SK-N-SH (cell line): ENCODE measurements at regions not wholly inside any gene's neighbourhood (a gene's known extent, or its start where the extent isn't known, plus 50 kb on each side); places are given as distances from the start of the nearest gene placed in this dataset.

ENCODE experiments used
- CTCF ChIP-seq: fragments of 200-600 bp; sonication (generic); IDR thresholded peaks from 2 replicates; pipeline ENCODE4 v1.6.1; 2017; ENCODE audit warnings: antibody characterized with exemption, mild to moderate bottlenecking, moderate library complexity
- FOXJ3 ChIP-seq: sonication (generic); formaldehyde crosslinking; IDR thresholded peaks from 2 replicates; pipeline ENCODE4 v1.5.1; 2020; ENCODE audit warnings: mild to moderate bottlenecking, missing genetic modification reagents
- MEF2A ChIP-seq: IDR thresholded peaks from 2 replicates; pipeline ENCODE4 v1.4.0; 2012; ENCODE audit warnings: low read depth, borderline replicate concordance
- PBX3 ChIP-seq: IDR thresholded peaks from 2 replicates; pipeline ENCODE4; 2012
- REST ChIP-seq: IDR thresholded peaks from 2 replicates; pipeline ENCODE4 v1.6.1; 2012; ENCODE audit warnings: mild to moderate bottlenecking, low read depth, low read length, moderate library complexity
- TAF1 ChIP-seq: IDR thresholded peaks from 2 replicates; pipeline ENCODE4 v1.6.1; 2012; ENCODE audit warnings: low read depth, mild to moderate bottlenecking, low read length, moderate library complexity, borderline replicate concordance
- YY1 ChIP-seq: IDR thresholded peaks from 2 replicates; pipeline ENCODE4 v1.4.0; 2012; ENCODE audit warnings: low read depth, mild to moderate bottlenecking
- TF ChIP-seq, protein P1 (sequence below): IDR thresholded peaks from 2 replicates; pipeline ENCODE4 v1.4.0; 2012; ENCODE audit warnings: low read depth

GRCh38 chr2:120513776-120514357, 167.9 kb downstream of the INHBB start:
- TF ChIP-seq FOXJ3 (CRISPR knock-in tag) (no peak), YY1 (no peak), CTCF (no peak), PBX3 (no peak), MEF2A (no peak), TAF1 (no peak), REST (no peak)
- TF ChIP-seq, protein P1, sequence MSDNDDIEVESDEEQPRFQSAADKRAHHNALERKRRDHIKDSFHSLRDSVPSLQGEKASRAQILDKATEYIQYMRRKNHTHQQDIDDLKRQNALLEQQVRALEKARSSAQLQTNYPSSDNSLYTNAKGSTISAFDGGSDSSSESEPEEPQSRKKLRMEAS, result no peak
